ENCODE measurements at regions not wholly inside any gene's neighbourhood (a gene's known extent, or its start where the extent isn't known, plus 50 kb on each side); places are given as distances from the start of the nearest gene placed in this dataset.
A peak's percentile ranks its signal among the peaks of the same experiment; 100 is the strongest.
"Not testable (repeated sequence)": the region's sequence is repeated elsewhere in the genome, so short reads cannot be mapped to it uniquely, and the experiment has no call there.

- Histone ChIP-seq H3K36me3 (no peaks in the 10 kb centered on the region), H3K27ac (peak overlapping the region in 1 of 4 donors; percentile 23), H3K4me3 (no peak overlapping the region), H3K9me3 (peaks cover 0 to 31% (median 3%) of the 10 kb centered on the region in 4 donors), H3K27me3 (no peaks in the 10 kb centered on the region), H3K4me1 (no peaks in the 10 kb centered on the region)
- 46 to 49% methylated on average over 3 of the region's 3 CpGs for WGBS, 2 donors
- TF ChIP-seq CTCF (IDR thresholded peaks at IDR 0.05) (no peak), POLR2A (IDR thresholded peaks at IDR 0.05) (no peak)
- DNase-seq (ENCODE audit: low spot score in 2 of 2): no peak
Observed at GRCh38 chr5:82586661-82587310, 308.6 kb upstream of the RPS23 start.

GRCh38 chr5:82586181-82586580 lies 308.0 kb upstream of the RPS23 start:
- Histone ChIP-seq H3K27ac (peak overlapping the region in 1 of 4 donors; percentile 23), H3K27me3 (no peaks in the 10 kb centered on the region), H3K4me3 (no peak overlapping the region), H3K36me3 (no peaks in the 10 kb centered on the region), H3K4me1 (no peaks in the 10 kb centered on the region), H3K9me3 (peaks cover 0 to 29% (median 3%) of the 10 kb centered on the region in 4 donors)
- 53 to 55% methylated on average over 2 of the region's 2 CpGs for WGBS, 2 donors
- TF ChIP-seq CTCF (IDR thresholded peaks at IDR 0.05): no peak
- TF ChIP-seq EP300 (IDR thresholded peaks at IDR 0.05): no peak
- TF ChIP-seq POLR2A (IDR thresholded peaks at IDR 0.05): no peak
- no peak for DNase-seq (ENCODE audit: low spot score in 2 of 2)

- WGBS, 2 donors: 91 to 96% methylated on average over 4 of the region's 4 CpGs
Observed at GRCh38 chr5:82584631-82585030, 306.5 kb upstream of the RPS23 start.

GRCh38 chr5:82583331-82583730 lies 305.2 kb upstream of the RPS23 start:
- H3K27ac ChIP-seq: not testable (repeated sequence)

More at GRCh38 chr5:82584631-82585030, 306.5 kb upstream of the RPS23 start:
- Histone ChIP-seq H3K27me3 (no peaks in the 10 kb centered on the region), H3K27ac (no peak overlapping the region), H3K4me1 (no peaks in the 10 kb centered on the region), H3K4me3 (no peak overlapping the region), H3K36me3 (no peaks in the 10 kb centered on the region), H3K9me3 (peaks cover 0 to 32% (median 5%) of the 10 kb centered on the region in 4 donors)
- no peak for DNase-seq (ENCODE audit: low spot score in 2 of 2)
- TF ChIP-seq EP300 (IDR thresholded peaks at IDR 0.05): no peak
- no peak for TF ChIP-seq CTCF (IDR thresholded peaks at IDR 0.05)
- TF ChIP-seq POLR2A (IDR thresholded peaks at IDR 0.05): no peak

GRCh38 chr5:82564963-82565362 lies 286.8 kb upstream of the RPS23 start:
- no peaks in the 10 kb centered on the region for H3K4me1 ChIP-seq
- 85% methylated on average over 1 of the region's 1 CpG for WGBS, 2 donors
- no peak overlapping the region for H3K27ac ChIP-seq
- TF ChIP-seq EP300 (IDR thresholded peaks at IDR 0.05) (no peak), POLR2A (IDR thresholded peaks at IDR 0.05) (no peak), CTCF (IDR thresholded peaks at IDR 0.05) (no peak)
- H3K4me3 ChIP-seq: no peak overlapping the region
- no peak for DNase-seq (ENCODE audit: low spot score in 2 of 2)
- no peaks in the 10 kb centered on the region for H3K36me3 ChIP-seq
- no peaks in the 10 kb centered on the region for H3K27me3 ChIP-seq
- H3K9me3 ChIP-seq: no peaks in the 10 kb centered on the region

More at GRCh38 chr5:82583331-82583730, 305.2 kb upstream of the RPS23 start:
- peaks cover 0 to 33% (median 5%) of the 10 kb centered on the region in 4 donors for H3K9me3 ChIP-seq
- not testable (repeated sequence) for H3K27me3 ChIP-seq; H3K4me1 ChIP-seq; H3K4me3 ChIP-seq; DNase-seq (ENCODE audit: low spot score in 2 of 2); H3K36me3 ChIP-seq
- 98 to 99% methylated on average over 6 of the region's 6 CpGs for WGBS, 2 donors

- Histone ChIP-seq H3K4me3 (no peak overlapping the region), H3K36me3 (no peaks in the 10 kb centered on the region), H3K9me3 (no peaks in the 10 kb centered on the region), H3K27me3 (no peaks in the 10 kb centered on the region), H3K27ac (no peak overlapping the region), H3K4me1 (no peaks in the 10 kb centered on the region)
- no peak for TF ChIP-seq EP300 (IDR thresholded peaks at IDR 0.05)
- TF ChIP-seq POLR2A (IDR thresholded peaks at IDR 0.05): no peak
- no peak for TF ChIP-seq CTCF (IDR thresholded peaks at IDR 0.05)
- DNase-seq (ENCODE audit: low spot score in 2 of 2): no peak
Observed at GRCh38 chr5:82563745-82564144, 285.6 kb upstream of the RPS23 start.

All from tibial nerve (tissue), 4 donors.